IPS-NIHi11 (cell line): ENCODE measurements at regions not wholly inside any gene's neighbourhood (a gene's known extent, or its start where the extent isn't known, plus 50 kb on each side); places are given as distances from the start of the nearest gene placed in this dataset.
A peak's percentile ranks its signal among the peaks of the same experiment; 100 is the strongest.
"Not testable (repeated sequence)": the region's sequence is repeated elsewhere in the genome, so short reads cannot be mapped to it uniquely, and the experiment has no call there.

Source experiments
- DNase-seq: peaks from one replicate; pipeline ENCODE4 v3.0.0; 2012; ENCODE audit warnings: mixed read lengths, low spot score

DNA sequence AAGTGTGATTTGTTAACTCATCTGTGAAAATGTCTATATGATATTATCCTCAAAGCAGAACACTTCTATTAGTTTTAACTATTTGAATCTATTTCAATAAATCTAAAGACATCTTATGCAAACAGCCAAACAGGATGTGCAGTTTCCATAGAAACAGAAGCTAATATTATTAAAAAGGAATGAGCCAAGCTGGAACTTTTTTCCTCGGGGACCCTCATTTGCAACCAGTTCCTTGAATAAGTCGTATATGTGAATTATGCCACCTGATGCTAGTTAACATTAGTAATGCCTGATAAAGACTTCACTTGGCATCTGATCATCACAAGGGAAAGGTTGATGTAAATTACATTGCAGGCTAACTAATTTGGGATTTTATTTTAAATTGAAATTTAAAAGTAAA is 216.9 kb upstream of the SMLR1 start:
- no peak for DNase-seq

DNA sequence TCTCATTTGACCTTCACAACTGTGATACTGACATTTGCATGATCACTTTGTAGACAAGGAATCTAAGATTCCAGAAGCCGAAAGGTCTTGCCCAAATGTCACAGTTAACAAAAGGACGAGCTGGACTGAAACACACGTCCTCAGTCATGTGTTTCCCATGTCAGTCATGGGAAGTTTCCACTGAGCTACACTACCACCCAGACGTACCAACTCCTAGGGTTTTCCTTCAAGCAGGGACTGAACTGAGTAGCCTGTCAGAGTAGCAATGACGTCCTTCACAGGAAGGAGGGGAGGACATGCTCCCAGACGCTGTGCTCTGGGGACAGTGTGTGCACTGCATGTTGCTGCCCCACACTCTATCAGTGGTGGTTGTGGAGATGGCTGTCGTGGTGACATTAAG is 215.8 kb upstream of the SMLR1 start:
- DNase-seq = no peak

DNA sequence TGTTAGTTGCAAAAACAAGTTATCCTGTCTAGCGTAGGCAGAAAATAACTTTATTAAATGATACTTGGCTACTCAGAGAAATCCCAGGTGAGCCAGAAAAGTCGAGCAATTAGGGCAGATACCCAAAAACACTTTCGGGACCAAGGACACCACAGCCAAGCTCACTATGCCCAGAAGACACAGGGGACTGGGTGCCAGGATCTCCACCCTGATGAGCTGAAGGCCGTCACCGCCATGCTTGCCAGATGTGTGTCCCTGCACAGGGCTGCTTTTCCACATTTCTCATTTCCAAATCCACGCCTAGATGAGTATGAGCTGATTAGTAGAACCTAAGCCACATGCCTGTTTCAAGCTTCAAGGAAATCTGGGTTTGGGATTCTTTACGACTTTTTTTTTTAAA is 214.0 kb upstream of the SMLR1 start:
- no peak for DNase-seq

DNA sequence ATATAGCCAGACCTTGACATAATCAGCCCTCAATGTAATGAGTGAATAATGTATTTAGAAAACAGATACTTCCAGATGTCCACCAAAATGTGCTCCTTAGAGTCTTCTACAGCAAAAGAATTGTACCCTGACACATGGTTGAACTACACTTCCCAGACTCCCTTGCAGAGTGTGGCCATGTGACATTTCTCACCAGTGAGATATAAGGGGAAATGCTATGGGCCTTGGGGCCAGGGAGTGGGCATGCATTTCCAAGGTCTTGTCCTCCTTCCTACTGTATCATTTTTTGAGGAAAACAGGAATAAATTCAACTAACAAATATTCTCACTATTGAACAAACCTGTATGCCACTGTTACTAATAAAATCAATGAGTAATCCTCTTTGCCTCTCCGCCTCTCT is 211.4 kb upstream of the SMLR1 start:
- peak; percentile 29 for DNase-seq

DNA sequence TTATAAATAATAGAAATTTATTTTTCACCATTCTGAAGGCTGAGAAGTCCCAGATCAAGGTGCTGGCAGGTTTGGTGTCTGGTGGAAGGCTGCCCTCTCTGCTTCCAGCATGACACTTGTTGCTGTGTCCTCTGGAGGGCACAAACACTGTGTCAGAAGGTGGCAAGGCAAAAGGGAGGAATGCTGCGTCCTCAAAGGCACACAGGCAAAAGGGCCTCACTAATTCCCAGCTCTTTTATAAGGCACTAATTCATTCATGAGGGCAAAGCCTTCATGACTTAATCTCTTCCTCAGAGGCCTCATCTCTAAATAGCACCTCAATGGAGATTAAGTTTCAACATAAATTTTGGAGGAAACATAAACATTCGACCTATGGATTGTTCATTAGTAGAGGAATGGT is 209.5 kb upstream of the SMLR1 start:
- no peak for DNase-seq

DNA sequence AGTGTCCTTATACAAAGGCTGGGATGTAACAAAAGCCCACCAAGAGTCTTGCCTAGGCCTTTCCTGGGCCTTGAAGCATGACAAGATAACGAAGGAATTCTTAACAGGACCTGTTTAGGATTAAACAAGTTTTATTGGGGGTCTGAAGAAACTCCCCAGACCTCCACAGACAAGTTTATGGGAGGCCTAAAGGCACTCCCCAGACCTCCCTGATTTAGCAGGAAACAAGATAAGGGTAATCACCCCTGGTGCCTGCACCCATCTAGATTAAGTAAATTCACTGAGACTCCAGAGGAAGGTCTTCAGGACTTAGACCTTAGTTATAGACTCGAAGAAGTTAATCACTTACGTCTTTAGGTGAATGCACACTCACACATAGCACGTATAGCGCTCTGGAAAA is 208.4 kb upstream of the SMLR1 start:
- not testable (repeated sequence) for DNase-seq

DNA sequence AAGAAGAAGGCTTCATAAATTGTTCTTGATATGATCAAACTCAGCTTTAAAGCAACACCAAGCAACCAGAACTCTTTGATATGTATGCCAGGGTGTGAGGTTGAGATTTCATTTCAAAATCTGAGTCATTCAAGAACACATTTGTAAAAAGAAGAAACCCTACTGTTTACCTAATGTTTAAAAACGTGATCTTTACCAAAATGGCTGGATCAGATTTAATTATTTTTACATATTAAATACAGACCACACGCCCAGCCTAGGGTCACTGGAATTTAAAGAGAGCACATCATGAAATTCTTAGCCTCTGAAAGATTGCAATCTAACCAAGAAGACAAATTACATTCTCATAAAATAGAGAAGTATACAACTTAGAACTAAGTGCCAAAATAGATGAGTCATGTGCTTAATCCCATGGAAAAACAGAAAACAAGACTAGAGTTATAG is 206.8 kb upstream of the SMLR1 start:
- DNase-seq = no peak

DNA sequence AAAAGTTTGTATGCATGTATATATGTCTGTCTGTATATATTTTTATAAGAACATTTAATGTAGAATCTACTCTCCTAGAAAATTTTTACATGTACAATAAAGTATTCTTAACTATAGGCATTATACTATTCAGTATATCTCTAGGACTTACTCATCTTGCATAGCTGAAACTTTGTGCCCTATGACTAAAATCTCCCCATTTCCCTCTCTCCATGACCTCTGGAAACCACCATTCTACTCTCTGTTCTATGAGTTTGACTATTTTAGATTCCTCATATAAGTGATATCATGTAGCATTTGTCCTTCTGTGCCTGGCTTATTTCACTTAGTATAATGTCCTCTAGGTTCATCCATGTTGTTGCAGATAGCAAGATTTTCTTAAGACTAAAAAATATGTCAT is 205.1 kb upstream of the SMLR1 start:
- no peak for DNase-seq

DNA sequence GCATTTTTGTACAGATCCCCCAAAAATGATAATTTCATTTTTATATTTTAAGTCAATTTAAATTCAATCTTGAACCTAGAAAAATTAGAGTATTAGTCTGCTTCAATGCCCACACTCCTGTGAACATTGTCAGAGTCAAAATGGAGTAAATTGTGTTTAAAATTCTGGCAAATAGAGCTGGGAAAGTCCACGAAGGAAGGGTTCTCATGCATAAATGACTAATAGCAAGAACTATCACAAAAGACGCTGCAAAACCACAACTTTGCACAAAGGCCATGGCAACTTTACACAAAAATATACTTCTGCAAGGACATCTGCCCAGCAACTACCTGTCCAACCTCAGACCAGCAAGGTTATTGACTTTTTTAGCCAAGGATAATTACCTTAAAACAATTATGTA is 203.2 kb upstream of the SMLR1 start:
- no peak for DNase-seq

DNA sequence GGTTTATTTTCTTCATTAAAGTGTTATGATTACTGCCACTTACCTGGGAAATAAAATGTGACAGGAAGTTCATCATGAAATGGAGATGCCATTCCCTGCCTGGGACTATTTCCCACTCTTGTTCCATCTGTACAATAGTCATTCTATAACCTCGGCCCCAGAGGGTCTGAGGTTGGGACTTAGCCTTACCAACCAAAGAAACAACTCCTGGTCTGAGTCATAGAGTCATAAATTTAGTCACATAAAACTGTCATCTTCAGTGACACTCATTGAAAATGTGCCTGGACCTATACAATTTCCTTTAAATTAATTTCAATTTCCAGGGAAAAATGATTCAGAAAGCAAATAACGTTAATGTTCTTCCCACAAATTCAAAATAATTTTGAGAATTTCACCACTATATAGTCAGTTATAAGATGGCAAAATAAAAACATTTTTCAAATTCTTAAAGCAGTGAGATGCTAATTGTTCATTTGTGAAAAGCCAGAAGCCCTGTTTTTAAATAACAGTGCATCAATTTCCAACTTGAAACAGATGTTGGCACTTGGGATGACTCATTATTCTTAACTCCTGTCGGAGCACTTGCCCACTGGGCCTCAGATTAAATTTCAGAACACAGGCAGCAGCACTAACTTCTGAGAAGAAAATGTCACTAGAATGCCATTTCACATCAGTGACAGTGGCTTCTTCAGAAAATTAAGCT is 201.2 kb upstream of the SMLR1 start:
- DNase-seq = no peak

DNA sequence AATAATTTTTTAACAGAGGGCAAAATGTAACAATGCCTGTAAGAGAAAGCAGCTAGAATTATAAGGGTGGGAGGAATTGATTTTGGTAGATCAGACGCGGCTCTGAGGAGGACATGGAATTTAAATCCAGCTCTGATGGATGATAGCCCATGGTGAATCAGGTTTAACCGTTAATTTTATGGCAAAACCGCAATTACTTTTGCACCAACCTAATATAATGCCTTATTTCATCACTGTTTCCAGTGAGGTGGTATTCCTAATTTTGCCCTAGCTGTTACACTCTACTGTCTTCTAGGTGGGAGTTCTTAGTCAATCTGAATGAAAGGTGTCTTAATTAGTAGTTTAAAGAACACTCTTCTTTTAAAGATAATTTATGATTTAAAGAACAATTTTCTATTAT is 198.3 kb upstream of the SMLR1 start:
- DNase-seq = no peak

DNA sequence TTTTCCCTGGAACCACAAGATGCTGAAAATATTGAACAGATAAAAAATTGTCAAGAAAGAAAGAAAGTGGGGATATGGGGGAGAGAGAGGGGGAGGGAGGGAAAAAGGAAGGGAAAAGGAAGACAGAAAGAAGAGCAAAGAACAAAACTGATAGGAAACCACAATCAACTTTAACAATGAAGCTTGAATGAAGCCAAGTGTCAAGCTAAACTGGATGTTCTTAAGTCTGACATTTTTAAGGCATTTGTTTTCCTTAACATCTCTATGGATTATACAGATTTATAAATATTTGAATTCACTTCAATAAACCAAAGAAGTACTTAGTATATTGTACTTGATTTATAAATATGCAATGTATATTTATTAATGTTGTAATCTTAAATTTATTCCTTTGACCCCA is 197.6 kb upstream of the SMLR1 start:
- DNase-seq = no peak

DNA sequence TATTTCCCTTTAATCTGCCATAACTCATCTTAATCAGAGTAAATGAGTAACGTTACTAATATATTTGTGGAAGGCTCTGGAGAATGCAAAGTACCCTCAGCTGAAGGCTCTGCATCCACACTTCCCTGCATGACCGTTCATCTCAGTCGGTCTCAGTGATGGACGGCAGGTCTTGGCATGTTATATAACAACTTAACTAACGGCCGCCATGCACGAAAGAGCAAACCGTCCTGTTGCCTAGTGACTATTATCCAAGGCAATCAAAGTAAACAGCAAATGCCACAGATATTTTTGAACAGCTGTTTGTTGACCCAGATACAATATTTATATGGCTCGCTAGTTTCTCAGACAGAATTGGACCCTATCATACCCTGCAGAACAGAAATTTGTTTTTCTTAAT is 194.9 kb upstream of the SMLR1 start:
- no peak for DNase-seq

DNA sequence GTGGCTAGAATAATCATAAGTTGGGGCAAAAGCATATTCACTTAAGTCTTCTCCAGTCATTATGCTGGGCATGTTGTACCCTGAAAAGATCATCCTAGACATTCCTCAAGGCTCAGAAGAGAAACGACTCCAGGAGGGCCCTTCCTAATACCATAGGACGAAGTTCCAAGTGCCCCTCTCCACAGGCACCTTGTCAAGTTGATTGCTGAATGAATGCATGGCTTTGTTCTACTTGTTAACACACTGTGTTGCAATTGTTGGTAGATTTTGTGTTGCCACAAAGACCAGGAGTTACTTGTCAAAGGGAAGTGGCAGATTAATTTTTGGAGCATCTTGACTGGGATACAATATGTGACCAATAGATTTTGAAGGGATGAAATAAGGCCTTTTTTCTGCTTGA is 194.3 kb upstream of the SMLR1 start:
- peak; percentile 30 for DNase-seq

DNA sequence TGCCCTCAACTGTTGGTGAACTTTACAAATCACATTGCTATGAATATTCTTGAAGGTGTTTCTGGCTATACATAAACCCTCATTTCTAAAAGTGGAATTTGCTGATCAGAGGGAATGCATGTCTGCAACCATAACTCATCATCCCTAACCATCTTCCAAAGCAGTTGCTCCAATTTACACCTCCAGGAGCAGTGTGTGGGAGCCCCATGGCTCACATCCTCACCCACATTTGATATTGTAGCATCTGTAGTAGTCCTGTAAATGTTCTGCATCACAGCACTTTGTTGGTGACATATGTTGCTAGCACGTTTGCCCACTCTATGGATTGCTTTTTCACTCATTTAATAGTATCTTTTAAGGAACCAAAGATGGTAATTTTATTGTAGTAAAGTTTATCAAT is 183.8 kb upstream of the SMLR1 start:
- no peak for DNase-seq

DNA sequence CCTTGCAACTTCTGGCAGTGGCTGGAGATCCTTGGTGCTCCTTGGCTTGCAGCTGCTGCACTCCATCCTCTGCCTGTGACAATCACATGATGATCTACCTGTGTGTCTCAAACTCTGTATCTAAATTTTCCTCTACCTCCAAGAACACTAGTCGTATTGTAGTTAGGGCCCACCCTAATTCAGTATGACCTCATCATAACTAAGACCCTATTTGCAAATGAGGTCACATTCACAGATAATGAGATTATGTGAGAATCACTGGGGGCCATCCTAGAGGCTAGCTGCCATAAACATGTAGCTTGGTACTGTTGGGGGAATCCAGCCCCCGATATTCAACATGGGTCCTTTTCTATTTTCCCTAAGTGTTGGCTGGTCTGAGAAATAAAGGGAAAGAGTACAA is 183.0 kb upstream of the SMLR1 start:
- no peak for DNase-seq

DNA sequence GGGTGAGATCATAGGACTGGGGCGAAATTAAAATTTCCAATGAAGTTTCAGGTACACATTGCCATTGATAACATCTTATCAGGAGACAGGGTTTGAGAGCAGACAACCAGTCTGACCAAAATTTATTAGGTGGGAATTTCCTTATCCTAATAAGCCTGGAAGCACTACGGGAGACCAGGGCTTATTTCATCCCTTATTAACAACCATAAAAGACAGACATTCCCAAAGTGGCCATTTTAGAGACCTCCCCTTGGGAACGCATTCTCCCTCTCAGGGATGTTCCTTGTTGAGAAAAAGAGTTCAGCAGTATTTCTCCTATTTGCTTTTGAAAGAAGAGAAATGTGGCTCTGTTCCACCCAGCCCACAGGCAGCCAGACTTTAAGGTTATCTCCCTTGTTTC is 182.4 kb upstream of the SMLR1 start:
- DNase-seq = not testable (repeated sequence)

DNA sequence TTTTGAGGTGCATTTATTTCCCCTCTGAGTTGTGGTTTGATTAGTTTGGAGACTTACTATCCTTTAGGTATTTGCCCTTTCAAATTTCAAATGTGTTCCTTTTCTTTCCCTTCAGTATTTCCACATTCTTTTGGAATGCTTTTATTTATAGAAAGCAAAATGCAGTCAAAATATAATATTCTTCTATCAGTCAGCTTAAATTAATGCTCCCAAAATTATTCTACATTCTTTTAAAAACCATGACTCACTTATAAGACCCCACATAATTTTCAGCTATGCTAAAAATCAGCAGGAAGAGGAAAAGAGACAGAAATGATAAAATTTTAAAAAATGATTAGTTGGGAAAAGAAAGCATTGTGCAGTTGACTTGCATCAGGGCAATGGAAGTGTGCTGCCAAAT is 180.0 kb upstream of the SMLR1 start:
- DNase-seq = no peak

DNA sequence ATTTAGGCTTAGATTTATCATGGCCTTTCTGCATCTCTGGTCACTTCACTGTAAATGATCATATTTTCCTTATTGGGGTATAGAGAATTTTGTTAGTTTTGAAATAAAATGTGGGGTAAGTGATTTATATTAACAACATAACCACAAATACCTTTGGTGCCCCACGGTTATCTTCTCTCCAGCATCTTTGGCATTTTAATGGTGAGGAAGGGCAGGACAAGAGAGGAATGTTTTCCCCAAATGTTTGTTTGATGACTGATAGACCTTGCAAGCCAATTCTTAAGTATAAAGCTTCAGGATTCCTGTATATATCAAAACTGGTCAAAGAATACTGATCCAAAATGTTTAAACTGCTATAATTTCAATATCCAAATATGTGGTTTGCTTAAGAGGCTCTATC is 171.6 kb upstream of the SMLR1 start:
- DNase-seq = no peak

DNA sequence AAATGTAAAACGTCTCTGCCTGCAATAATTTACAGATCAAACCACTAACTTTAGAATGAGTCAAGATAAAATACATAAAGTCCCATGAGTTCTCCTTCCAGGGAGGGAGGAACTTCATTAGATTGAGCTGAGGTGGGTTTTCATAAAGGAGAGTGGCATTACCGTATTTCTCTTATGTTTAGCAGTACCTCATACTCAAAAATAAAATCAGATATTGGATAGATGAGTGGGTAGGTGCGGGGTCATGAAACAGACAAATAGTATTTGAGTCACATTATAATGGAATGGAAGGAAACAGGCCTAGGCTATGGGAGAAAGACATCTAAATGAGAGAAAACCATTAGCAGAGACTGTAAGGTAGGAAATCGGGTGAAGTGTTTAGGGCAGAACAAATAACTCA is 166.1 kb upstream of the SMLR1 start:
- no peak for DNase-seq

DNA sequence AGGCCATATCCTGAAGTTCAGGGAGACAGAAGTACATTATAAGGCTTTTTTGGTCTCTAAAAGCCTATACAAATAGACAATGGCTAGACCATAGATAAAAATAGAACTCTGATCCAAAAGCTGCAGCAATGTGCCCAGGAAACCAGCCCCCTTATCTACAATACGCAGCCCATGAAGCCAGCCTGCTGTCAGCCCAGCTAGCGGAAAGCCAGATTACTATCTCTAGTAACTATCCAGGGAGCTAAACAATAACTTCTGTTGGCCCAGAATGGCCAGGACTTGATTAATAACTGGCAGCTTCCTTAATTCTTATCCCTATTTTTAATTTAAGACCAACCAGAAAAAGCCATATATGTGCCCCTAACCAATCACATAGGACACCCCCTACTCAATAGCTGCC is 160.4 kb upstream of the SMLR1 start:
- no peak for DNase-seq

DNA sequence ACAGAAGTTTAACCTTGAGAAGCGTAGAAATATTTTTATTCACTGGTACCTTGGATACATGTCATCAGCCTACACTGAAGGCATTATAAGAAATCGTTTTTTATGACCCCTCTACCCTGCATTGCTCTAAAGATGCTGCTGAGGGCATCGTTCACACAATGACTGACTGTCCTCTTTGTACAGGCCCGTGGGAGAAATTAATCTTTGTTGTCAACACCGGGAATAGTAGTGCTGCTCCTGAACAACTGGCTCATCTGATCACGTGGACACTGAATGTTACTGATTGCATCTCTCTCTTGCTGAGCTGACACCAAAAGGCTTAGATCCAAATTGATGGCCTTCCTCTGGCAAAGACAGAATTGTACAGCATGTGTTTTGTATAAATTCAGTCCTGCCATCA is 157.1 kb upstream of the SMLR1 start:
- DNase-seq = no peak

DNA sequence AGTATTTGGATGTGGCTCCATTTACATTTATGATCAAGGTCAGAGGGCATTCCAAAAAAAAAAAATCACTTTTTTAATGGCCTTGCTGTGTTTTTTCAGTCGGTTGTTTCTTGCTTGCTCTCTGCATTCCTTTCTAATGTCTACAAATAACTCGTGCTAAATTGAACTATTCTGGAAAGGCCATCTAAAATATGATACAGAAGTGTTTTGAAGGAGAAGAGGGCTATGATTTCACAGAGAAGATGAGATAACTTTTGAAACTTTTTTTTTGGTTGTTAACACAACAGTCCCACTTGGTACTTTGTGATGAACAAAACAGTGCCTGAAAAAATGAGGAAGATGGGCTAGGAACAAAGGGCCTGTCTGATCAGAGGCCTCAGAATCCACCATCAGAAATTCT is 156.1 kb upstream of the SMLR1 start:
- DNase-seq = no peak

DNA sequence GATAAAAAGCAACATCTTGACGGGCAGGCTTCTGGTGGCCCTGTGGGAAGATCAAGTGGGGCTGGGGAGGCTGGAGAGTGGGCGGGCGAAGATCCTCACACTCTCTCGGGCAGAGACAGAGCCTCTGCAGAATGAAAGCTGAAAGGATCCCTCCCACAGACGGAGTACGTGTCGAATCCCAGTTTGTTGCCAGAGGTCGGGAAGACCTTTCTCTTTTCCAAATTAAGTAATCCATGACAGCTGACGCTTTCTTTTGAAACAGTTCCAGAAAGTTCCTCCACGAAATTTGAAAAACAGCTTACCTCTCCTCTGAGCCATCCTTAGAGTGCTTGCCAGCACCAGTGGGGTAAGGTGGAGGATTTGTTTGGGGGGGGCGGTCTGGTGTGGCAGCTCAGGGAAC is 155.6 kb upstream of the SMLR1 start:
- no peak for DNase-seq

DNA sequence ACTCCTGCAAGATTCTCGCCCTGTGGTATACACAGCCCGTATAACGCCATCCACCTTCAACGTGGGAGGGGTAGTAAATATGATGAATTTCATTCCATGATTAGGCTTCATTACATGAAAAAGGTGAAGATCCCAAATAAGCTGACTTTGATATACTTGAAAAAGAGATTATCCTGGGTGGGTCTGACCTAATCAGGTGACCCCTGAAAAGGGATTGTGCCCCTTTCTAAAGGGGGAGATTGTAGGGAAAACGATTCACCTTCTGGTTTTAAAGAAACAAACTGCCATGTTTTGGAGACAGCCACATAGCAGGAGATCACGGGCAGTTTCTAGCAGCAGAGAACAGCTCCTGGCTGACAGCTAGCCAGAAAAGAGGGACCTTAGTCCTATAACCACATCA is 155.1 kb upstream of the SMLR1 start:
- no peak for DNase-seq
